ENCODE measurements at regions not wholly inside any gene's neighbourhood (a gene's known extent, or its start where the extent isn't known, plus 50 kb on each side); places are given as distances from the start of the nearest gene placed in this dataset.

DNA sequence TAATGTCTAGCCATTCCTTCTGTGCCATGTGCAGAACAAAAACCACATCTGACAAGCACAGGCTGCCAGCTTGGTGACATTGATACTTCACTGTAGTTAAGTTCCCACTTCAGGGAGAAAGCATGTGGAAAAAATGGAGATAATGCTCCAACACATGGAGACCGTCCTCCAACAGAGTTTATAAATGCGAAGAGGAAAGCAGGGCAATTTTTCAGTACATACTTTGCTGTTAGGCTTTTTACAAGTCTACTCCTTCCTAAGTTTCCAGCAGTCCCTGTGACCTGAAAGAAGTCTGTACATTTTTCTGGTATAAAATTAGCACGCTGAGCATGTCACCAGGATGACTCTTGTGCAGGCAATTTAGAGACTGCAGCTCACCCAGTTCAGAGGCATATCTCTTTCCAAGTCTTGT lies 766.9 kb upstream of the IGFBP7 start:
- no peak for DNase-seq (ENCODE audit: low spot score)
- H3K36me3 ChIP-seq (ENCODE audit: insufficient read depth, low read length) = no peaks in the 10 kb centered on the region
- H3K4me2 ChIP-seq (ENCODE audit: low read length) = no peak overlapping the region
- H3K4me1 ChIP-seq (ENCODE audit: insufficient read depth, low read length, poor library complexity, severe bottlenecking) = no peaks in the 10 kb centered on the region
- TF ChIP-seq, protein P1, sequence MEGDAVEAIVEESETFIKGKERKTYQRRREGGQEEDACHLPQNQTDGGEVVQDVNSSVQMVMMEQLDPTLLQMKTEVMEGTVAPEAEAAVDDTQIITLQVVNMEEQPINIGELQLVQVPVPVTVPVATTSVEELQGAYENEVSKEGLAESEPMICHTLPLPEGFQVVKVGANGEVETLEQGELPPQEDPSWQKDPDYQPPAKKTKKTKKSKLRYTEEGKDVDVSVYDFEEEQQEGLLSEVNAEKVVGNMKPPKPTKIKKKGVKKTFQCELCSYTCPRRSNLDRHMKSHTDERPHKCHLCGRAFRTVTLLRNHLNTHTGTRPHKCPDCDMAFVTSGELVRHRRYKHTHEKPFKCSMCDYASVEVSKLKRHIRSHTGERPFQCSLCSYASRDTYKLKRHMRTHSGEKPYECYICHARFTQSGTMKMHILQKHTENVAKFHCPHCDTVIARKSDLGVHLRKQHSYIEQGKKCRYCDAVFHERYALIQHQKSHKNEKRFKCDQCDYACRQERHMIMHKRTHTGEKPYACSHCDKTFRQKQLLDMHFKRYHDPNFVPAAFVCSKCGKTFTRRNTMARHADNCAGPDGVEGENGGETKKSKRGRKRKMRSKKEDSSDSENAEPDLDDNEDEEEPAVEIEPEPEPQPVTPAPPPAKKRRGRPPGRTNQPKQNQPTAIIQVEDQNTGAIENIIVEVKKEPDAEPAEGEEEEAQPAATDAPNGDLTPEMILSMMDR (conservative IDR thresholded peaks at IDR 0.05; ENCODE audit: low read length) = no peak
- TF ChIP-seq EZH2phosphoT487 (IDR thresholded peaks at IDR 0.05; ENCODE audit: borderline replicate concordance, low read depth, low read length) = no peak
- H3K27ac ChIP-seq (ENCODE audit: low read depth, low read length, poor library complexity, severe bottlenecking) = no peak overlapping the region
- no peaks in the 10 kb centered on the region for H4K20me1 ChIP-seq (ENCODE audit: insufficient read depth, low read length)
- H3K9me3 ChIP-seq (ENCODE audit: low read length) = no peaks in the 10 kb centered on the region
- H2AFZ ChIP-seq (ENCODE audit: low read length) = no peak overlapping the region
- ChIA-PET CTCF (ENCODE audit: unreplicated experiment) (no interaction called here), POLR2A (no interaction called here)
- no TSS peak for BruUV-seq (replicated peaks)
- H3K9me2 ChIP-seq (ENCODE audit: insufficient read depth, low read length) = no peaks in the 10 kb centered on the region
- no peaks in the 10 kb centered on the region for H3K79me2 ChIP-seq (ENCODE audit: insufficient read depth, low read depth, low read length)
- no peak overlapping the region for H3K4me3 ChIP-seq (ENCODE audit: low read depth, low read length, poor library complexity, severe bottlenecking)
- intact Hi-C loops (cut with micrococcal nuclease; ENCODE audit: unreplicated experiment) = no loop called here

DNA sequence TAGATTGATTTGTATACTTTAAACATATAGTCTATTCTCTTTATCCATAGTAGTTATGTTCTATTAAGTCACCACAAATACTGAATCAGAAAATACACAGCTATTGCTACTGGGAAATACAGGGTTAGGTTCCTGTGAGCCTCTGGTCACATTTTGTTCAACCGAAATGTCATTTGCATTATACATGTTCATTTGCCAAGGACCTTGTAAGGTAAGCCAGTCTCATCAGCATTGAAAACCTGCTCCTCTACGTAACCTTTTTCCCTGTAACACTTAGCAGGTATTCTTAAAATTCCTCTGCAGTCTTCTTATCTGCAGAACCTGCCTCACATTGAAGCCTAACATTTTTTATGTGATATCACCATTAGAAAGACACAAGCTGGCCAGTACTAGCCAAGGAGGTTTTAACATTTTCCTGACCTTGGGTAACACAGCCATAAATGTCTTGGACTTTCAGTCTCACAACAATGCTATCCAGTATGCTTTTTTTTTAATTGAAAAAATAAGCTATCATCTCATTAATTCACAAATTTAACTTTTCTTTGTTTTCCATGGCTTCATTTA lies 765.7 kb upstream of the IGFBP7 start:
- ChIA-PET CTCF (ENCODE audit: unreplicated experiment) (no interaction called here), POLR2A (no interaction called here)
- no TSS peak for BruUV-seq (replicated peaks)
- H3K9me2 ChIP-seq (ENCODE audit: insufficient read depth, low read length) = no peaks in the 10 kb centered on the region
- H3K36me3 ChIP-seq (ENCODE audit: insufficient read depth, low read length) = no peaks in the 10 kb centered on the region
- H4K20me1 ChIP-seq (ENCODE audit: insufficient read depth, low read length) = no peaks in the 10 kb centered on the region
- no peak for TF ChIP-seq EZH2phosphoT487 (IDR thresholded peaks at IDR 0.05; ENCODE audit: borderline replicate concordance, low read depth, low read length)
- TF ChIP-seq, protein P1 (conservative IDR thresholded peaks at IDR 0.05; ENCODE audit: low read length) = no peak
- no peaks in the 10 kb centered on the region for H3K4me1 ChIP-seq (ENCODE audit: insufficient read depth, low read length, poor library complexity, severe bottlenecking)
- no peaks in the 10 kb centered on the region for H3K9me3 ChIP-seq (ENCODE audit: low read length)
- no peaks in the 10 kb centered on the region for H3K79me2 ChIP-seq (ENCODE audit: insufficient read depth, low read depth, low read length)
- no peak overlapping the region for H2AFZ ChIP-seq (ENCODE audit: low read length)
- H3K4me2 ChIP-seq (ENCODE audit: low read length) = no peak overlapping the region
- no peak overlapping the region for H3K4me3 ChIP-seq (ENCODE audit: low read depth, low read length, poor library complexity, severe bottlenecking)
- H3K27ac ChIP-seq (ENCODE audit: low read depth, low read length, poor library complexity, severe bottlenecking) = no peak overlapping the region
- DNase-seq (ENCODE audit: low spot score) = no peak
- intact Hi-C loops (cut with micrococcal nuclease; ENCODE audit: unreplicated experiment) = no loop called here

DNA sequence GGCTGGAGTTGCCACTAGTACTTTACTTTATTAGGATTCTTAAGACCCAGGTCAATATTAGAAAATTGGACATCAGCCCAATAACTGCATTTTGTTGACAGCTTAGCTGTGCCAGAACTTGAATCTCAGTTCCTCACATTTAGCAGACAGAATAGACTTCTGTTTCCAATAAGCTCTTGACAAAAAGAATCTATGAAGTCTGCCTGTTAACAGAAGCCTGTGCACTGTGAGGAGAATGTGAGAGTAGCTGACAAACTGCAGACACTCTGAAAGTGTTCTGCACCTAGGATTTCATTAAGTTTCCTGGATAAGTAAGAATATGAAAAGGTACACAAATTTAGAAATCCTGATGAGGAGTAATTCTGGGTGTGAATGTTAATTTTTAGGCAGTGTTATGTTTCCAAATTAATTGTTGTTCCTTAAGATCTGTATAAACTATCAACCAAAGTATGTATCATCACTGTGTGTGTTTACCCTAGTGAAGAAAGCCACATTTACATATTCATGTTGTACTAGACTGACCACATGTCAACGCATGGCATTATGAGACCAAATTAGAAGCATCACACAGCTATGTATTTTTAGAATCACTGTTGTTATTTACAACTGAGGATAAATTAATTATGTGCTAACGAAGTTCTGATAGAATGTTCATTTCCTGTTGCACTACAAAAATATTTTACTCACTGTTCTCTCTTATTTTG lies 756.4 kb upstream of the IGFBP7 start:
- no peaks in the 10 kb centered on the region for H3K79me2 ChIP-seq (ENCODE audit: insufficient read depth, low read depth, low read length)
- no peaks in the 10 kb centered on the region for H3K4me1 ChIP-seq (ENCODE audit: insufficient read depth, low read length, poor library complexity, severe bottlenecking)
- ChIA-PET POLR2A (interaction anchor here (0.9 kb wide), 1 partner anchor 130 kb away, joined by 3 read pairs; no protein-coding TSS in a partner anchor), CTCF (ENCODE audit: unreplicated experiment) (no interaction called here)
- no peak overlapping the region for H3K4me3 ChIP-seq (ENCODE audit: low read depth, low read length, poor library complexity, severe bottlenecking)
- no peaks in the 10 kb centered on the region for H3K9me2 ChIP-seq (ENCODE audit: insufficient read depth, low read length)
- no peak overlapping the region for H2AFZ ChIP-seq (ENCODE audit: low read length)
- no peak for DNase-seq (ENCODE audit: low spot score)
- H3K4me2 ChIP-seq (ENCODE audit: low read length) = no peak overlapping the region
- H3K9me3 ChIP-seq (ENCODE audit: low read length) = no peaks in the 10 kb centered on the region
- intact Hi-C loops (cut with micrococcal nuclease; ENCODE audit: unreplicated experiment) = no loop called here
- TF ChIP-seq EZH2phosphoT487 (IDR thresholded peaks at IDR 0.05; ENCODE audit: borderline replicate concordance, low read depth, low read length) = no peak
- TF ChIP-seq, protein P1 (conservative IDR thresholded peaks at IDR 0.05; ENCODE audit: low read length) = no peak
- no peak overlapping the region for H3K27ac ChIP-seq (ENCODE audit: low read depth, low read length, poor library complexity, severe bottlenecking)
- no peaks in the 10 kb centered on the region for H3K36me3 ChIP-seq (ENCODE audit: insufficient read depth, low read length)
- BruUV-seq (replicated peaks) = no TSS peak
- no peaks in the 10 kb centered on the region for H4K20me1 ChIP-seq (ENCODE audit: insufficient read depth, low read length)
